ENCODE measurements at regions not wholly inside any gene's neighbourhood (a gene's known extent, or its start where the extent isn't known, plus 50 kb on each side); places are given as distances from the start of the nearest gene placed in this dataset.
"Not testable (repeated sequence)": the region's sequence is repeated elsewhere in the genome, so short reads cannot be mapped to it uniquely, and the experiment has no call there.

DNA sequence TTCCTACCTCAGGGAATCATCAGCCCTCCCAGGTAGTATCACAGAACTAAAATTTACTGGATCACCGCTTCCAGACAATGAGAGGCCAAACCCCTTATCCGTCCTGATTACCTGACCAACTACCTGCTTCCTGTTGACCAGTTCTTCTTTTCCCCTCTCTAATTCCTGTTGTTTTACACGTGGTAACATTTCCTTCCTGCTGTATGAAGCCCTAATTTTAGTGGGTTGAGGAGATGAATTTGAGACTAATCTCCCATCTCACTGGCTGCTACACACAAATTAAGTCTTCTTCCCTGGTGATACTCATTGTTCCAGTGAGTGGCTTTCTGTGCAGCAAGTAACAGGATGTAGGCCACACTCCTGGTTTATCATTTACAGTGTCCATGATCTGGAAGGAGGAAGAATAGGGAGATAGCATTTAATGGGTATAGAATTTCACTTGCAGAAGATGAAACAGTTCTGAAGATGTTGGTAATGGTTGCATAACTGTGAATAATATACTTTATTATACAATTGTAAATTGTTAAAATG is 2112.9 kb downstream of the NCAM2 start:
- peaks cover 5% of the 10 kb centered on the region; the same call in 1 of the 2 replicates for H3K4me1 ChIP-seq

DNA sequence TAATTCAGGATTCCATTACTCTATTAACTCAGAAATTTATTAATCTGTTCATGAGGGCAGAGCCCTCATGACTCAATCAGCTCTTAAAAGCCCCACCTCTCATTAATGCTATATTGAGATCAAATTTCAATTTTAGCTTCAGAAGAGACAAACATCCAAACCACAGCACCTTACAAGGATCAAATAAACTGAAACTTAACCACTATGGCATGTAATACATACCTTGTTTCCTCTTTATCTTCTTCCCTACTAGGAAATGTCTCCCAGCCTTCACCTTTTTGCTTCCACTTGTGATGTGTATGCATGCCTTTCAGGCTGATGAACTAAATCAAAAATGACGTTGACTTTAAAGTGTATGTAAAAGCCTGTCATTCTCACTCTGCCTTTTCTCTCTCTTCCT is 2121.3 kb downstream of the NCAM2 start:
- H3K4me3 ChIP-seq = no peak overlapping the region
- no peak overlapping the region for H3K27ac ChIP-seq
- H3K36me3 ChIP-seq = no peaks in the 10 kb centered on the region
- no peaks in the 10 kb centered on the region for H4K20me1 ChIP-seq
- H3K9ac ChIP-seq = no peak overlapping the region
- H3K4me1 ChIP-seq = no peaks in the 10 kb centered on the region
- H3K9me3 ChIP-seq = peaks cover 4% of the 10 kb centered on the region; the same call in 1 of the 2 replicates
- H3K4me2 ChIP-seq = no peak overlapping the region
- H3K27me3 ChIP-seq = no peaks in the 10 kb centered on the region
- no peak for TF ChIP-seq Cebpa-rat (IDR thresholded peaks at IDR 0.05)

More for the DNA sequence above, 2112.9 kb downstream of the NCAM2 start:
- Histone ChIP-seq H3K4me2 (no peak overlapping the region), H3K27me3 (no peaks in the 10 kb centered on the region), H3K4me3 (no peak overlapping the region), H3K36me3 (no peaks in the 10 kb centered on the region), H3K27ac (no peak overlapping the region), H3K9me3 (peaks cover 3% of the 10 kb centered on the region; the same call in 1 of the 2 replicates), H3K9ac (no peak overlapping the region), H4K20me1 (no peaks in the 10 kb centered on the region)
- TF ChIP-seq Cebpa-rat (IDR thresholded peaks at IDR 0.05) = no peak

DNA sequence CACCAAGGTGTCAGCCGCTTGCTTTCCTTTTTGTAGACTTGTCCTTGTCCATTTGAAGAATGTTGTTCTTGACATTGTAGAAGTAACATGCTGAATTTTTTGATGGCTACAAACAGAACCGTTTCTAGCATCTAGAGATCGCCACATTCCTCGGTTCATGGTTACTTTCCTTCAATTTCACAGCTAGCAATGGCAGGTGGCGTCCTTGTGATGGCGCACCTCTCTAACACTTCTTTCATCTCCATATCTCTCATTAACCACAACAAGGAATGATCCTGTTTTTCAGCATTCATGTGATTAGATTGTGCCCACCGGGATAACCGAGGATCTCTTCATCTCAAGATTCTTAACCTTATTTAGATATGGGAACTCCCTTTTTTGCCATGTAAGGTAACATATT is 2129.8 kb downstream of the NCAM2 start:
- Histone ChIP-seq H3K36me3 (no peaks in the 10 kb centered on the region), H3K4me2 (no peak overlapping the region), H3K9me3 (no peaks in the 10 kb centered on the region), H3K27ac (no peak overlapping the region), H3K9ac (no peak overlapping the region), H4K20me1 (no peaks in the 10 kb centered on the region), H3K27me3 (no peaks in the 10 kb centered on the region), H3K4me1 (no peaks in the 10 kb centered on the region), H3K4me3 (no peak overlapping the region)
- no peak for TF ChIP-seq Cebpa-rat (IDR thresholded peaks at IDR 0.05)

DNA sequence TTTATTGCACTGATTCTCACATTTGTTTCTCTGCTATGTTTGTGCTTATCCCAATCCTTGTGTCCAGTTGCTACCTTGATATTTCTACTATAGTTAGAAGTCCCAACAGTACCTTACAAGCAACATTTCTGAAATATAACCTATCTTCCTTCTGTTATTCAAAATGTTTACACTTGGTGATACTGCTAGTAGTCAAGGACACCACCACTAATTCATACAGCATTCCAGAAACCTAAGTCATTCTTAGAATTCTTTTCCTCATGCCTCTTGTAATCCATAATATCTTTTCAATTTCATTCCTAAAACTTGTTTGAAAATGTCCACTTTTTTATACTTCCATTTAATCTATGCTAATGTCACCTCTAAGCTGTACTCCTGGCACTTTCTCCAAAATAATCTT is 2132.1 kb downstream of the NCAM2 start:
- Histone ChIP-seq H3K4me1 (no peaks in the 10 kb centered on the region), H3K36me3 (no peaks in the 10 kb centered on the region), H4K20me1 (no peaks in the 10 kb centered on the region), H3K4me2 (no peak overlapping the region), H3K9me3 (no peaks in the 10 kb centered on the region), H3K4me3 (no peak overlapping the region), H3K27ac (no peak overlapping the region), H3K9ac (no peak overlapping the region), H3K27me3 (no peaks in the 10 kb centered on the region)
- TF ChIP-seq Cebpa-rat (IDR thresholded peaks at IDR 0.05) = no peak

DNA sequence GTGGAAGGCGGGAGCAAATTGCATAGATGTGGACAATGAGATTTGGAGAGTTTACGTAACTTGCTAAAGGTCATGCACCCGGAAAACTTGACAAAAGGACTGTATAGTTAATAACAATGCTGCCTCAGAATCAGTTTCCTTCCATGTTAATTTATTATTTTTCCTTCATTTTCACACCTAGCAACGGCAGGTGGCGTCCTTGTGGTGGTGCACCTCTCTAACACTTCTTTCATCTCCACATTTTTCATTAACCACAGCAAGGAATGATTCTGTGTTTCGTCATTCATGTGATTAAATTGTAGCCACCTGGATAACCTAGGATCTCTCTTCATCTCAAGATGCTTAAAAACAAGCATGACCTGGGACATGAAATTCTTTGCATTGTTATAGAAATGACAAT is 2133.0 kb downstream of the NCAM2 start:
- Histone ChIP-seq H4K20me1 (no peaks in the 10 kb centered on the region), H3K4me3 (no peak overlapping the region), H3K27ac (no peak overlapping the region), H3K36me3 (no peaks in the 10 kb centered on the region), H3K27me3 (no peaks in the 10 kb centered on the region), H3K9ac (no peak overlapping the region), H3K4me1 (no peaks in the 10 kb centered on the region), H3K4me2 (no peak overlapping the region), H3K9me3 (no peaks in the 10 kb centered on the region)
- no peak for TF ChIP-seq Cebpa-rat (IDR thresholded peaks at IDR 0.05)

DNA sequence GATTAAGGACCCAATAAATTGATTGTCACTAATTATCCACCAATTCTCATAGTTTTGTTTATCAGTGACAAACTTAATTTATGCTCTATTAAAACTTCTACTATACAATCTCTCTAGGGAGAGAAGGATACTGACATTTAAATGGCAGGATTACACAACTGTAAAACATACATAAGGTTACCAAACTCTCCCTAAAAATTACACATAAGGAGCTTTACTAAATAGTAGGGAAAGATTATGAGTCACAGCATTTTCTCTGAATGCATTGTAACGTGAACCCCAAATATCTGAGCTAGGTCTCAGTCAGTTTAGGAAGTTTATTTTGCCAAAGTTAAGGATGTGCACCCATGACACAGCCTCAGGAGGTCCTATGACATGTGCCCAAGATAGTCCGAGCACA is 2140.6 kb downstream of the NCAM2 start:
- Histone ChIP-seq H3K4me3 (no peak overlapping the region), H4K20me1 (no peaks in the 10 kb centered on the region), H3K36me3 (no peaks in the 10 kb centered on the region), H3K27me3 (no peaks in the 10 kb centered on the region), H3K4me2 (no peak overlapping the region), H3K9me3 (peaks cover 26% of the 10 kb centered on the region), H3K4me1 (no peaks in the 10 kb centered on the region), H3K9ac (no peak overlapping the region), H3K27ac (no peak overlapping the region)
- TF ChIP-seq Cebpa-rat (IDR thresholded peaks at IDR 0.05) = no peak

DNA sequence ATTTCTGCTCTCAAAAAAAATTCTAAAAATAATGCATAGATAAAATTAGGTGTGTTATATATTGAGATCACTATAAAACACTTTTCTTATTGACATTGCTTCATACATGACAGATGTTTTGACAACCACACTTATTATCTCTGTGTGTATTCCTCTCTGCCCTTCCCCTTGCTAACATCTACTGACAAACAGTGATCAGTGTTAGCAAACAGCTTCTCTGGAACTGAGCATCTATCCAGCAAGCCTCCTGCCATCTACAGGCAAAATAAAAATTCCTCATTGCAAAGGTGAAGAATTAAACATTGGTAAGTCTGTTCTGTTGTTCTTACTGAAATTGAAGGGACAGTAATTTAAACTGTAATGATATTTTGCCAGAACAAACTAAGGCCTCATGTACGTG is 2153.9 kb downstream of the NCAM2 start:
- Histone ChIP-seq H3K27ac (no peak overlapping the region), H4K20me1 (no peaks in the 10 kb centered on the region), H3K4me1 (no peaks in the 10 kb centered on the region), H3K9ac (no peak overlapping the region), H3K36me3 (no peaks in the 10 kb centered on the region), H3K27me3 (no peaks in the 10 kb centered on the region), H3K4me3 (no peak overlapping the region), H3K4me2 (no peak overlapping the region), H3K9me3 (no peaks in the 10 kb centered on the region)
- TF ChIP-seq Cebpa-rat (IDR thresholded peaks at IDR 0.05) = no peak

DNA sequence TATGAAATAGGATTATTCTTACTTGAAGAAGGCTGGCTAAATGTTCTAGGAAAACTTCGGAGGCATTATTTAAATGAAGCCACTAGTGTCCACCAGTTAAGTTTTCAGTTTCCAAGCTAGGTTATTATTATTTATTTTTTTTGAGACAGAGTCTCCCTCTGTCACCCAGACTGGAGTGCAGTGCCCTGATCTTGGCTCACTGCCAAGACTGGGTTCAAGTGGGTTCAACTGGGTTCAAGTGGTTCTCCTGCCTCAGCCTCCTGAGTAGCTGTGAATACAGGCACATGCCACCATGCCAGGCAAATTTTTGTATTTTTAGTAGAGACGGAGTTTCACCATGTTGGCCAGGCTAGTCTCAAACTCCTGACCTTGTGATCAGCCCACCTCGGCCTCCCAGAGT is 2155.6 kb downstream of the NCAM2 start:
- H3K4me3 ChIP-seq, H4K20me1 ChIP-seq, H3K27ac ChIP-seq, H3K4me2 ChIP-seq, H3K27me3 ChIP-seq, H3K9ac ChIP-seq, H3K36me3 ChIP-seq, H3K4me1 ChIP-seq, H3K9me3 ChIP-seq: not testable (repeated sequence)

DNA sequence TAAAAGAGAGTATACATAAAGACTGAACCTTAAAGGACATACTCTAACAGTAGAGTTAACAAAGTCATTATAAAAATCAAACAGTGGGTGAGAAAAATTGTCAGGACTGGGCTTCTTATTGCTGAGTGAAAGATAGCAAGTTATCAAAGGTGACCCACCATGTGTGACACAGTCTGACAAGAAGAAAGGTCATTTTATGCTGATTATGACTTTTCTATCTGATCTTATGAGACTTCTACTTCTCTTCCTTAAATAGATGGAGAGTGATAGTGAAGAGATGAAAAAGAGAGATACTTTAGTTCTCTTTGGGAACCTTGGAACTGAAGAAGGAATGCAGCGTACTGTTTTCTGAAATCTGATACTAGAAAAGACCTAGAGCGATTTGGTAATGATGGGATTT is 2157.1 kb downstream of the NCAM2 start:
- Histone ChIP-seq H3K4me1 (no peaks in the 10 kb centered on the region), H4K20me1 (no peaks in the 10 kb centered on the region), H3K36me3 (no peaks in the 10 kb centered on the region), H3K4me2 (no peak overlapping the region), H3K27ac (no peak overlapping the region), H3K9me3 (no peaks in the 10 kb centered on the region), H3K4me3 (no peak overlapping the region), H3K27me3 (no peaks in the 10 kb centered on the region), H3K9ac (no peak overlapping the region)
- TF ChIP-seq Cebpa-rat (IDR thresholded peaks at IDR 0.05) = no peak

DNA sequence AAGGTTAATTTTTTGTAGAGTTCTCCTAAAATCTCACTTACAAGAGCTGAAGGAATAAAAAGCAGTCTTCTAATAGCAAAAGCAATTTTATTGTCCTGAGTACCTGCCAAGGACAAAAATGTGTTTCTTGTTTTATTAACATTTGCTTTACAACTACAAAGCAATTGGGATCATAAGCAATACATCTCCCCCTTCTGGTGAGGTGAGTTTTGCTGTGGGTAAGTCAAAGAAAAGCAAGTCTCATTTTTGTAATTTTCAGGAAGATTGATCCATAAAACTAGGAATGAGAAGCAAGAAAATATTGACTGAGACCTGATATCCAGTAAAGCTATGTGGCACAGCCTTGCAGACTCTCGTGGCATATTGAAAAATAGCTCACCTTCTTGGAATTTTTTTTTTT is 2162.7 kb downstream of the NCAM2 start:
- Histone ChIP-seq H4K20me1 (no peaks in the 10 kb centered on the region), H3K27me3 (no peaks in the 10 kb centered on the region), H3K4me2 (no peak overlapping the region), H3K9ac (no peak overlapping the region), H3K27ac (no peak overlapping the region), H3K4me1 (no peaks in the 10 kb centered on the region), H3K9me3 (no peaks in the 10 kb centered on the region), H3K36me3 (no peaks in the 10 kb centered on the region), H3K4me3 (no peak overlapping the region)
- TF ChIP-seq Cebpa-rat (IDR thresholded peaks at IDR 0.05) = no peak
